Nephron progenitor cell (in vitro differentiated cells): ENCODE measurements at regions not wholly inside any gene's neighbourhood (a gene's known extent, or its start where the extent isn't known, plus 50 kb on each side); places are given as distances from the start of the nearest gene placed in this dataset.

Experiments
- DNase-seq: peaks from one replicate; pipeline ENCODE4 v3.0.0; 2021
- H3K27ac Mint-ChIP-seq: 2 replicates; pipeline ENCODE4 v1.8.0; 2021; ENCODE audit warnings: mild to moderate bottlenecking, moderate library complexity, mixed read lengths
- H3K27me3 Mint-ChIP-seq: 2 replicates; pipeline ENCODE4 v1.8.0; 2021; ENCODE audit warnings: mild to moderate bottlenecking, low read depth, mixed read lengths; ENCODE audit not compliant: poor library complexity
- H3K36me3 Mint-ChIP-seq: 2 replicates; pipeline ENCODE4 v1.8.0; 2021; ENCODE audit warnings: low read depth, mixed read lengths
- H3K4me1 Mint-ChIP-seq: 2 replicates; pipeline ENCODE4 v1.8.0; 2021; ENCODE audit warnings: mixed read lengths
- H3K4me3 Mint-ChIP-seq: 2 replicates; pipeline ENCODE4 v1.8.0; 2021; ENCODE audit warnings: mild to moderate bottlenecking, moderate library complexity, mixed read lengths
- H3K9me3 Mint-ChIP-seq: 2 replicates; pipeline ENCODE4 v1.8.0; 2021; ENCODE audit warnings: mild to moderate bottlenecking, moderate library complexity, mixed read lengths
- CTCF ChIP-seq: fragments of 200-600 bp; sonication (generic); IDR thresholded peaks from 2 replicates; pipeline ENCODE4 v1.5.0; 2021; ENCODE audit warnings: antibody characterized with exemption

- no peak overlapping the region for H3K27ac Mint-ChIP-seq
- TF ChIP-seq CTCF = no peak
- no peak overlapping the region for H3K4me3 Mint-ChIP-seq
- no peak for DNase-seq
- H3K9me3 Mint-ChIP-seq = no peaks in the 10 kb centered on the region
- peaks cover 19% of the 10 kb centered on the region for H3K4me1 Mint-ChIP-seq
- H3K36me3 Mint-ChIP-seq = no peaks in the 10 kb centered on the region
- peaks cover 8% of the 10 kb centered on the region for H3K27me3 Mint-ChIP-seq
Measured at GRCh38 chr1:43042773-43043457, 84.2 kb upstream of the SLC2A1 start.

- Mint-ChIP-seq H3K4me1 (peaks cover 26% of the 10 kb centered on the region), H3K9me3 (no peaks in the 10 kb centered on the region), H3K27ac (no peak overlapping the region), H3K27me3 (peaks cover 5% of the 10 kb centered on the region), H3K36me3 (no peaks in the 10 kb centered on the region), H3K4me3 (no peak overlapping the region)
- no peak for TF ChIP-seq CTCF
- no peak for DNase-seq
Measured at GRCh38 chr1:43042127-43042526, 83.5 kb upstream of the SLC2A1 start.

GRCh38 chr1:43041591-43041990 lies 82.9 kb upstream of the SLC2A1 start:
- peaks cover 31% of the 10 kb centered on the region for H3K4me1 Mint-ChIP-seq
- no peak for TF ChIP-seq CTCF
- no peak for DNase-seq
- H3K9me3 Mint-ChIP-seq = no peaks in the 10 kb centered on the region
- peaks cover 5% of the 10 kb centered on the region for H3K27me3 Mint-ChIP-seq
- H3K4me3 Mint-ChIP-seq = no peak overlapping the region
- H3K27ac Mint-ChIP-seq = no peak overlapping the region
- H3K36me3 Mint-ChIP-seq = no peaks in the 10 kb centered on the region

GRCh38 chr1:43039228-43040055 lies 80.8 kb upstream of the SLC2A1 start:
- H3K36me3 Mint-ChIP-seq = no peaks in the 10 kb centered on the region
- no peak for TF ChIP-seq CTCF
- H3K4me3 Mint-ChIP-seq = no peak overlapping the region
- peaks cover 5% of the 10 kb centered on the region for H3K27me3 Mint-ChIP-seq
- peaks cover 40% of the 10 kb centered on the region for H3K4me1 Mint-ChIP-seq
- peak overlapping the region; percentile 43 for H3K27ac Mint-ChIP-seq
- no peak for DNase-seq
- no peaks in the 10 kb centered on the region for H3K9me3 Mint-ChIP-seq

- H3K9me3 Mint-ChIP-seq = no peaks in the 10 kb centered on the region
- no peak for TF ChIP-seq CTCF
- peaks cover 5% of the 10 kb centered on the region for H3K27me3 Mint-ChIP-seq
- no peaks in the 10 kb centered on the region for H3K36me3 Mint-ChIP-seq
- H3K27ac Mint-ChIP-seq = peak overlapping the region; percentile 95
- no peak overlapping the region for H3K4me3 Mint-ChIP-seq
- H3K4me1 Mint-ChIP-seq = peaks cover 42% of the 10 kb centered on the region
- DNase-seq = no peak
Measured at GRCh38 chr1:43038232-43038935, 79.7 kb upstream of the SLC2A1 start.
